K562 (cell line): ENCODE measurements at regions not wholly inside any gene's neighbourhood (a gene's known extent, or its start where the extent isn't known, plus 50 kb on each side); places are given as distances from the start of the nearest gene placed in this dataset.

ENCODE experiments used
- ADNP ChIP-seq: fragments of 200-800 bp; sonication (Bioruptor generic); IDR thresholded peaks from 2 replicates; pipeline ENCODE4 v1.6.1; 2016; ENCODE audit warnings: missing genetic modification characterization, missing compliant biosample characterization
- ARID1B ChIP-seq: fragments of 450-650 bp; IDR thresholded peaks from 2 replicates; pipeline ENCODE4 v1.6.1; 2016; ENCODE audit warnings: antibody characterized with exemption, mild to moderate bottlenecking, inconsistent platforms
- CBFB ChIP-seq: sonication (generic); formaldehyde crosslinking; IDR thresholded peaks from 2 replicates; pipeline ENCODE4 v1.4.0; 2020; ENCODE audit warnings: mild to moderate bottlenecking, missing genetic modification reagents
- CHD1 ChIP-seq: fragments of 200-600 bp; sonication (generic); IDR thresholded peaks from one replicate; pipeline ENCODE4 v1.6.1; 2012; ENCODE audit warnings: mild to moderate bottlenecking, moderate library complexity, low read length, inconsistent platforms
- CHD4 ChIP-seq: fragments of 200-600 bp; sonication (generic); IDR thresholded peaks from 3 replicates; pipeline ENCODE4 v1.6.1; 2012; ENCODE audit warnings: low read depth, mild to moderate bottlenecking, mixed read lengths, low read length, inconsistent platforms; ENCODE audit not compliant: insufficient read depth, insufficient replicate concordance, poor library complexity, severe bottlenecking
- DMBX1 ChIP-seq: fragments of 250-450 bp; sonication (Bioruptor Pico); IDR thresholded peaks from 2 replicates; pipeline ENCODE4 v1.8.0; 2022; ENCODE audit warnings: inconsistent platforms, mild to moderate bottlenecking, moderate library complexity, borderline replicate concordance
- E2F3 ChIP-seq: fragments of 250-450 bp; sonication (Bioruptor Pico); IDR thresholded peaks from 2 replicates; pipeline ENCODE4 v1.4.0; 2020; ENCODE audit warnings: mild to moderate bottlenecking
- ELF4 ChIP-seq: fragments of 450-650 bp; formaldehyde crosslinking; IDR thresholded peaks from 2 replicates; pipeline ENCODE4 v1.4.0; 2022; ENCODE audit warnings: missing genetic modification characterization
- HES1 ChIP-seq: fragments of 450-650 bp; IDR thresholded peaks from 2 replicates; pipeline ENCODE4 v1.6.1; 2016; ENCODE audit warnings: low read depth, mild to moderate bottlenecking, moderate library complexity
- KDM5B ChIP-seq: fragments of 200-600 bp; sonication (generic); IDR thresholded peaks from 2 replicates; pipeline ENCODE4 v1.6.1; 2012; ENCODE audit warnings: low read depth, mild to moderate bottlenecking, moderate library complexity, low read length, control low read depth, inconsistent platforms; ENCODE audit not compliant: insufficient replicate concordance
- MAFG ChIP-seq: fragments of 450-650 bp; conservative IDR thresholded peaks from 2 replicates; pipeline ENCODE4 v1.6.1; 2016; ENCODE audit warnings: missing genetic modification characterization, missing compliant biosample characterization
- MAZ ChIP-seq, 2 experiments: fragments of 450-650 bp in 1 of 2; sonication (generic) in 1 of 2; formaldehyde crosslinking; IDR thresholded peaks in 1 of 2; conservative IDR thresholded peaks in 1 of 2; 2 replicates each; pipeline versions ENCODE4 v1.4.0 to v1.5.0; 2020; ENCODE audit warnings: mild to moderate bottlenecking in 1 of 2, missing genetic modification reagents in 1 of 2
- MTA2 ChIP-seq: fragments of 450-650 bp; IDR thresholded peaks from 2 replicates; pipeline ENCODE4 v1.6.1; 2016; ENCODE audit warnings: low read depth
- PHF8 ChIP-seq: fragments of 200-600 bp; sonication (generic); IDR thresholded peaks from 2 replicates; pipeline ENCODE4 v1.6.1; 2012; ENCODE audit warnings: mixed run types, mild to moderate bottlenecking, inconsistent platforms, low read length, moderate library complexity, borderline replicate concordance
- PTBP1 ChIP-seq: fragments of 200-400 bp; formaldehyde crosslinking; IDR thresholded peaks from 2 replicates; pipeline ENCODE4 v1.6.1; 2017; ENCODE audit warnings: low read depth, low read length
- PTTG1 ChIP-seq: fragments of 450-650 bp; IDR thresholded peaks from 2 replicates; pipeline ENCODE4 v1.6.1; 2016; ENCODE audit warnings: low read depth, mild to moderate bottlenecking, missing genetic modification characterization, missing compliant biosample characterization
- RBM34 ChIP-seq: fragments of 200-400 bp; formaldehyde crosslinking; IDR thresholded peaks from 2 replicates; pipeline ENCODE4 v1.6.1; 2018; ENCODE audit warnings: low read length, borderline replicate concordance; ENCODE audit not compliant: insufficient read depth
- SMARCA5 ChIP-seq: fragments of 450-650 bp; IDR thresholded peaks from 2 replicates; pipeline ENCODE4 v1.6.1; 2016
- TFE3 ChIP-seq: fragments of 450-650 bp; formaldehyde crosslinking; IDR thresholded peaks from 2 replicates; pipeline ENCODE4 v1.4.0; 2020; ENCODE audit warnings: mild to moderate bottlenecking, mixed read lengths
- USF2 ChIP-seq: sonication (generic); formaldehyde crosslinking; IDR thresholded peaks from 2 replicates; pipeline ENCODE4 v1.5.0; 2020; ENCODE audit warnings: missing genetic modification reagents
- ZNF184 ChIP-seq: sonication (generic); formaldehyde crosslinking; IDR thresholded peaks from 2 replicates; pipeline ENCODE4 v1.5.0; 2020; ENCODE audit warnings: missing genetic modification reagents
- ZNF217 ChIP-seq: sonication (generic); formaldehyde crosslinking; IDR thresholded peaks from 2 replicates; pipeline ENCODE4 v1.8.0; 2022; ENCODE audit warnings: mild to moderate bottlenecking, missing genetic modification reagents
- ZNF324 ChIP-seq: fragments of 250-450 bp; sonication (Bioruptor Pico); IDR thresholded peaks from 2 replicates; pipeline ENCODE4 v1.4.0; 2020; ENCODE audit warnings: mild to moderate bottlenecking
- ZNF639 ChIP-seq, 2 experiments: fragments of 200-800 bp in 1 of 2; sonication (Bioruptor generic) in 1 of 2; sonication (generic) in 1 of 2; formaldehyde crosslinking in 1 of 2; IDR thresholded peaks in 1 of 2; conservative IDR thresholded peaks in 1 of 2; 2 replicates each; pipeline versions ENCODE4 v1.5.0 to v1.6.1; 2016 to 2020; ENCODE audit warnings: missing compliant biosample characterization in 1 of 2, missing genetic modification characterization in 1 of 2, missing genetic modification reagents in 1 of 2

- TF ChIP-seq DMBX1 (CRISPR knock-in tag) (no peak), KDM5B (no peak), SMARCA5 (peak; percentile 69; the same call in 1 of the 2 replicates), ZNF184 (CRISPR knock-in tag) (no peak), MAZ (CRISPR knock-in tag; conservative IDR thresholded peaks at IDR 0.05 in 1 of 2, IDR thresholded peaks at IDR 0.05 in 1 of 2) (no peak), RBM34 (no peak), ADNP (tag) (no peak), MTA2 (no peak), PTBP1 (no peak), CBFB (CRISPR knock-in tag) (no peak), CHD4 (no peak), ZNF639 (CRISPR knock-in tag; conservative IDR thresholded peaks at IDR 0.05 in 1 of 2, IDR thresholded peaks at IDR 0.05 in 1 of 2) (no peak), E2F3 (CRISPR knock-in tag) (no peak), ELF4 (no peak), USF2 (CRISPR knock-in tag) (peak; percentile 29), HES1 (no peak), ZNF324 (CRISPR knock-in tag) (no peak), CHD1 (no peak), PHF8 (no peak), ZNF217 (CRISPR knock-in tag) (no peak), MAFG (tag) (peak; percentile 21; the same call in 1 of the 2 replicates), PTTG1 (tag) (no peak), ARID1B (no peak), TFE3 (CRISPR knock-in tag) (0 out of 2 replicates have a peak, but pooled peaks have one; percentile 23)
- TF ChIP-seq, all 486 proteins: peak for 29
Observed at GRCh38 chr6:37580176-37580955, 80.7 kb upstream of the CCDC167 start (continued).
